ENCODE measurements at regions not wholly inside any gene's neighbourhood (a gene's known extent, or its start where the extent isn't known, plus 50 kb on each side); places are given as distances from the start of the nearest gene placed in this dataset.

GRCh38 chr5:109479260-109479860, 69.6 kb upstream of the PJA2 start:
- TF ChIP-seq CTCF (IDR thresholded peaks at IDR 0.05) (peak in 3 of 5 experiments; percentile 16 to 28 (median 24)), EP300 (IDR thresholded peaks at IDR 0.05) (no peak), POLR2A (IDR thresholded peaks at IDR 0.05) (no peak)
